ENCODE measurements at regions not wholly inside any gene's neighbourhood (a gene's known extent, or its start where the extent isn't known, plus 50 kb on each side); places are given as distances from the start of the nearest gene placed in this dataset.

- FAIRE-seq (no peak), DNase-seq (no peak)
- H3K4me3 ChIP-seq (ENCODE audit: low read length in 3 of 3): no peak overlapping the region
- no peak for TF ChIP-seq CTCF (IDR thresholded peaks at IDR 0.05; ENCODE audit: borderline replicate concordance, extremely low read depth, insufficient read depth)
- intact Hi-C loops (cut with DNase I): no loop called here
- H3K36me3 ChIP-seq (ENCODE audit: control insufficient read depth in 2 of 3, insufficient read depth in 3 of 3, low read length in 3 of 3): no peaks in the 10 kb centered on the region
- no peaks in the 10 kb centered on the region for H3K27me3 ChIP-seq (ENCODE audit: control insufficient read depth, insufficient read depth, low read length)
- no peaks in the 10 kb centered on the region for H3K4me1 ChIP-seq (ENCODE audit: control insufficient read depth in 2 of 3, insufficient read depth in 2 of 3, low read depth in 1 of 3, low read length in 3 of 3)
- no peak overlapping the region for H3K9ac ChIP-seq (ENCODE audit: low read length in 3 of 3)
- no peaks in the 10 kb centered on the region for H3K9me3 ChIP-seq (ENCODE audit: control insufficient read depth in 2 of 3, insufficient read depth in 1 of 3, low read length in 3 of 3)
- H3K27ac ChIP-seq (ENCODE audit: low read depth in 2 of 2, low read length in 2 of 2): no peak overlapping the region
Measured at GRCh38 chr3:13213490-13213889, 140.3 kb upstream of the IQSEC1 start.

GRCh38 chr3:13211605-13212210, 138.5 kb upstream of the IQSEC1 start:
- no peaks in the 10 kb centered on the region for H3K36me3 ChIP-seq (ENCODE audit: control insufficient read depth in 2 of 3, insufficient read depth in 3 of 3, low read length in 3 of 3)
- peak in 1 of 5 donors; percentile 48 for DNase-seq
- no peaks in the 10 kb centered on the region for H3K9me3 ChIP-seq (ENCODE audit: control insufficient read depth in 2 of 3, insufficient read depth in 1 of 3, low read length in 3 of 3)
- no peak overlapping the region for H3K9ac ChIP-seq (ENCODE audit: low read length in 3 of 3)
- no peak for TF ChIP-seq CTCF (IDR thresholded peaks at IDR 0.05; ENCODE audit: borderline replicate concordance, extremely low read depth, insufficient read depth)
- no peaks in the 10 kb centered on the region for H3K27me3 ChIP-seq (ENCODE audit: control insufficient read depth, insufficient read depth, low read length)
- H3K27ac ChIP-seq (ENCODE audit: low read depth in 2 of 2, low read length in 2 of 2): no peak overlapping the region
- H3K4me3 ChIP-seq (ENCODE audit: low read length in 3 of 3): no peak overlapping the region
- no peak for FAIRE-seq
- intact Hi-C loops (cut with DNase I): no loop called here
- H3K4me1 ChIP-seq (ENCODE audit: control insufficient read depth in 2 of 3, insufficient read depth in 2 of 3, low read depth in 1 of 3, low read length in 3 of 3): no peaks in the 10 kb centered on the region

GRCh38 chr3:13210221-13210975, 137.2 kb upstream of the IQSEC1 start:
- Histone ChIP-seq H3K36me3 (ENCODE audit: control insufficient read depth in 2 of 3, insufficient read depth in 3 of 3, low read length in 3 of 3) (no peaks in the 10 kb centered on the region), H3K4me3 (ENCODE audit: low read length in 3 of 3) (no peak overlapping the region), H3K9me3 (ENCODE audit: control insufficient read depth in 2 of 3, insufficient read depth in 1 of 3, low read length in 3 of 3) (no peaks in the 10 kb centered on the region), H3K27ac (ENCODE audit: low read depth in 2 of 2, low read length in 2 of 2) (no peak overlapping the region), H3K9ac (ENCODE audit: low read length in 3 of 3) (no peak overlapping the region), H3K27me3 (ENCODE audit: control insufficient read depth, insufficient read depth, low read length) (peaks cover 2% of the 10 kb centered on the region), H3K4me1 (ENCODE audit: control insufficient read depth in 2 of 3, insufficient read depth in 2 of 3, low read depth in 1 of 3, low read length in 3 of 3) (no peaks in the 10 kb centered on the region)
- no peak for FAIRE-seq
- no peak for TF ChIP-seq CTCF (IDR thresholded peaks at IDR 0.05; ENCODE audit: borderline replicate concordance, extremely low read depth, insufficient read depth)
- DNase-seq: peak in 1 of 5 donors; percentile 53
- intact Hi-C loops (cut with DNase I): no loop called here
